ENCODE measurements at regions not wholly inside any gene's neighbourhood (a gene's known extent, or its start where the extent isn't known, plus 50 kb on each side); places are given as distances from the start of the nearest gene placed in this dataset.

GRCh38 chr15:25545889-25546288 lies 107.1 kb upstream of the UBE3A start:
- Histone ChIP-seq H3K36me3 (ENCODE audit: insufficient read depth, low read length) (no peaks in the 10 kb centered on the region), H3K4me3 (ENCODE audit: low read depth, low read length, poor library complexity, severe bottlenecking) (no peak overlapping the region), H3K9me2 (ENCODE audit: insufficient read depth, low read length) (no peaks in the 10 kb centered on the region), H3K79me2 (ENCODE audit: insufficient read depth, low read depth, low read length) (no peaks in the 10 kb centered on the region), H3K9me3 (ENCODE audit: low read length) (no peaks in the 10 kb centered on the region), H4K20me1 (ENCODE audit: insufficient read depth, low read length) (no peaks in the 10 kb centered on the region), H2AFZ (ENCODE audit: low read length) (no peak overlapping the region), H3K4me2 (ENCODE audit: low read length) (no peak overlapping the region), H3K27ac (ENCODE audit: low read depth, low read length, poor library complexity, severe bottlenecking) (no peak overlapping the region), H3K4me1 (ENCODE audit: insufficient read depth, low read length, poor library complexity, severe bottlenecking) (no peaks in the 10 kb centered on the region)
- no TSS peak for BruUV-seq (replicated peaks)
- CTCF ChIA-PET (ENCODE audit: unreplicated experiment), result no interaction called here
- intact Hi-C loops (cut with micrococcal nuclease; ENCODE audit: unreplicated experiment), result no loop called here
- DNase-seq (ENCODE audit: low spot score), result no peak
- POLR2A ChIA-PET, result interaction anchor here (0.7 to 1.6 kb wide), 3 partner anchors 13 to 21 kb away, joined by 3 to 5 read pairs (median 3); no protein-coding TSS in a partner anchor
- no peak for TF ChIP-seq EZH2phosphoT487 (IDR thresholded peaks at IDR 0.05; ENCODE audit: borderline replicate concordance, low read depth, low read length)
- TF ChIP-seq, protein P1, sequence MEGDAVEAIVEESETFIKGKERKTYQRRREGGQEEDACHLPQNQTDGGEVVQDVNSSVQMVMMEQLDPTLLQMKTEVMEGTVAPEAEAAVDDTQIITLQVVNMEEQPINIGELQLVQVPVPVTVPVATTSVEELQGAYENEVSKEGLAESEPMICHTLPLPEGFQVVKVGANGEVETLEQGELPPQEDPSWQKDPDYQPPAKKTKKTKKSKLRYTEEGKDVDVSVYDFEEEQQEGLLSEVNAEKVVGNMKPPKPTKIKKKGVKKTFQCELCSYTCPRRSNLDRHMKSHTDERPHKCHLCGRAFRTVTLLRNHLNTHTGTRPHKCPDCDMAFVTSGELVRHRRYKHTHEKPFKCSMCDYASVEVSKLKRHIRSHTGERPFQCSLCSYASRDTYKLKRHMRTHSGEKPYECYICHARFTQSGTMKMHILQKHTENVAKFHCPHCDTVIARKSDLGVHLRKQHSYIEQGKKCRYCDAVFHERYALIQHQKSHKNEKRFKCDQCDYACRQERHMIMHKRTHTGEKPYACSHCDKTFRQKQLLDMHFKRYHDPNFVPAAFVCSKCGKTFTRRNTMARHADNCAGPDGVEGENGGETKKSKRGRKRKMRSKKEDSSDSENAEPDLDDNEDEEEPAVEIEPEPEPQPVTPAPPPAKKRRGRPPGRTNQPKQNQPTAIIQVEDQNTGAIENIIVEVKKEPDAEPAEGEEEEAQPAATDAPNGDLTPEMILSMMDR (conservative IDR thresholded peaks at IDR 0.05; ENCODE audit: low read length), result no peak

- H4K20me1 ChIP-seq (ENCODE audit: insufficient read depth, low read length), result no peaks in the 10 kb centered on the region
- H3K9me2 ChIP-seq (ENCODE audit: insufficient read depth, low read length), result no peaks in the 10 kb centered on the region
- no peak for DNase-seq (ENCODE audit: low spot score)
- no peaks in the 10 kb centered on the region for H3K9me3 ChIP-seq (ENCODE audit: low read length)
- ChIA-PET POLR2A (interaction anchor here (1.6 kb wide), 1 partner anchor 12 kb away, joined by 5 read pairs; no protein-coding TSS in a partner anchor), CTCF (ENCODE audit: unreplicated experiment) (no interaction called here)
- TF ChIP-seq, protein P1 (conservative IDR thresholded peaks at IDR 0.05; ENCODE audit: low read length), result no peak
- no peak for TF ChIP-seq EZH2phosphoT487 (IDR thresholded peaks at IDR 0.05; ENCODE audit: borderline replicate concordance, low read depth, low read length)
- H3K36me3 ChIP-seq (ENCODE audit: insufficient read depth, low read length), result no peaks in the 10 kb centered on the region
- no peak overlapping the region for H3K4me3 ChIP-seq (ENCODE audit: low read depth, low read length, poor library complexity, severe bottlenecking)
- no peak overlapping the region for H3K27ac ChIP-seq (ENCODE audit: low read depth, low read length, poor library complexity, severe bottlenecking)
- H3K4me2 ChIP-seq (ENCODE audit: low read length), result no peak overlapping the region
- no TSS peak for BruUV-seq (replicated peaks)
- H3K79me2 ChIP-seq (ENCODE audit: insufficient read depth, low read depth, low read length), result no peaks in the 10 kb centered on the region
- no peak overlapping the region for H2AFZ ChIP-seq (ENCODE audit: low read length)
- intact Hi-C loops (cut with micrococcal nuclease; ENCODE audit: unreplicated experiment), result no loop called here
- no peaks in the 10 kb centered on the region for H3K4me1 ChIP-seq (ENCODE audit: insufficient read depth, low read length, poor library complexity, severe bottlenecking)
These were observed 106.2 kb upstream of the UBE3A start for GRCh38 chr15:25545017-25545416.

- CTCF ChIA-PET (ENCODE audit: unreplicated experiment), result no interaction called here
- Histone ChIP-seq H3K9me3 (ENCODE audit: low read length) (no peaks in the 10 kb centered on the region), H3K27ac (ENCODE audit: low read depth, low read length, poor library complexity, severe bottlenecking) (no peak overlapping the region), H3K4me3 (ENCODE audit: low read depth, low read length, poor library complexity, severe bottlenecking) (no peak overlapping the region), H3K9me2 (ENCODE audit: insufficient read depth, low read length) (no peaks in the 10 kb centered on the region), H3K36me3 (ENCODE audit: insufficient read depth, low read length) (no peaks in the 10 kb centered on the region), H3K4me1 (ENCODE audit: insufficient read depth, low read length, poor library complexity, severe bottlenecking) (no peaks in the 10 kb centered on the region), H3K4me2 (ENCODE audit: low read length) (no peak overlapping the region), H3K79me2 (ENCODE audit: insufficient read depth, low read depth, low read length) (no peaks in the 10 kb centered on the region), H4K20me1 (ENCODE audit: insufficient read depth, low read length) (no peaks in the 10 kb centered on the region), H2AFZ (ENCODE audit: low read length) (no peak overlapping the region)
- no peak for TF ChIP-seq EZH2phosphoT487 (IDR thresholded peaks at IDR 0.05; ENCODE audit: borderline replicate concordance, low read depth, low read length)
- TF ChIP-seq, protein P1 (conservative IDR thresholded peaks at IDR 0.05; ENCODE audit: low read length), result no peak
- BruUV-seq (replicated peaks), result no TSS peak
- intact Hi-C loops (cut with micrococcal nuclease; ENCODE audit: unreplicated experiment), result no loop called here
- DNase-seq (ENCODE audit: low spot score), result no peak
- POLR2A ChIA-PET, result interaction anchor here (0.5 kb wide), 1 partner anchor 752 kb away, joined by 3 read pairs; no protein-coding TSS in a partner anchor
These were observed 105.3 kb upstream of the UBE3A start for GRCh38 chr15:25544076-25544475.

All from OCI-LY7 (cell line).